ENCODE measurements at regions not wholly inside any gene's neighbourhood (a gene's known extent, or its start where the extent isn't known, plus 50 kb on each side); places are given as distances from the start of the nearest gene placed in this dataset.

- TF ChIP-seq CTCF (IDR thresholded peaks at IDR 0.05; ENCODE audit: borderline replicate concordance, extremely low read depth, low read length, poor library complexity, severe bottlenecking) (no peak), EZH2 (IDR thresholded peaks at IDR 0.05; ENCODE audit: borderline replicate concordance, low read depth, low read length, severe bottlenecking) (no peak)
Observed at GRCh38 chr5:57805170-57805569, 322.6 kb upstream of the ACTBL2 start.
